ENCODE measurements at regions not wholly inside any gene's neighbourhood (a gene's known extent, or its start where the extent isn't known, plus 50 kb on each side); places are given as distances from the start of the nearest gene placed in this dataset.

DNA sequence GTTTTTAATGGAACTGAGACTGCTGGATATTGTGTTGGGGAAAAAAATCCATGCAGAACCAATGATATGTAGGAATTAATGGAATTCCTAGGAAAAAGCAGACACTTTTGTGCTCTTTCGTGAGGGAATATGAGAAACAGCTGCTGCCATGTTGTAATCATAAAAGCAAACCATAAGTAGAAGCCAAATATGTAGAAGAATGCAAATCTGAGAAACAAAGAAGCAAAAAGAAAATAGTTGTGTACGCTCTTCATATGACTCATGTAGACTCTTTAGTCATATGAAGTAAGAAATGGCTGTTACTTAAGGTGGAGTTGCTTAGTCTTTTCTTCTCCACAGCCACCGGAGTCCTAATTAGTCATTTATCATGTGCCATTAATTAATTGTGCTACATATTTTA, 298.6 kb upstream of the ZNF717 start:
- TF ChIP-seq POLR2A (IDR thresholded peaks at IDR 0.05), result no peak
- TF ChIP-seq, protein P1, sequence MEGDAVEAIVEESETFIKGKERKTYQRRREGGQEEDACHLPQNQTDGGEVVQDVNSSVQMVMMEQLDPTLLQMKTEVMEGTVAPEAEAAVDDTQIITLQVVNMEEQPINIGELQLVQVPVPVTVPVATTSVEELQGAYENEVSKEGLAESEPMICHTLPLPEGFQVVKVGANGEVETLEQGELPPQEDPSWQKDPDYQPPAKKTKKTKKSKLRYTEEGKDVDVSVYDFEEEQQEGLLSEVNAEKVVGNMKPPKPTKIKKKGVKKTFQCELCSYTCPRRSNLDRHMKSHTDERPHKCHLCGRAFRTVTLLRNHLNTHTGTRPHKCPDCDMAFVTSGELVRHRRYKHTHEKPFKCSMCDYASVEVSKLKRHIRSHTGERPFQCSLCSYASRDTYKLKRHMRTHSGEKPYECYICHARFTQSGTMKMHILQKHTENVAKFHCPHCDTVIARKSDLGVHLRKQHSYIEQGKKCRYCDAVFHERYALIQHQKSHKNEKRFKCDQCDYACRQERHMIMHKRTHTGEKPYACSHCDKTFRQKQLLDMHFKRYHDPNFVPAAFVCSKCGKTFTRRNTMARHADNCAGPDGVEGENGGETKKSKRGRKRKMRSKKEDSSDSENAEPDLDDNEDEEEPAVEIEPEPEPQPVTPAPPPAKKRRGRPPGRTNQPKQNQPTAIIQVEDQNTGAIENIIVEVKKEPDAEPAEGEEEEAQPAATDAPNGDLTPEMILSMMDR (IDR thresholded peaks at IDR 0.05), result no peak

All from testis (tissue), 2 donors.